Omental fat pad (tissue), 3 donors: ENCODE measurements at regions not wholly inside any gene's neighbourhood (a gene's known extent, or its start where the extent isn't known, plus 50 kb on each side); places are given as distances from the start of the nearest gene placed in this dataset.

Source experiments
- ATAC-seq: fragments of 150-250 bp; one replicate; pipeline ENCODE4 v1.9.1; 2016; ENCODE audit warnings: mild to moderate bottlenecking, moderate library complexity; ENCODE audit not compliant: low FRiP score
- DNase-seq: peaks from one replicate; pipeline ENCODE4 v3.0.0-alpha.2; 2019; ENCODE audit warnings: low spot score
- TF ChIP-seq, protein P1 (sequence below), 3 donors: fragments of 450-650 bp; IDR thresholded peaks; one replicate each; pipeline ENCODE4 v1.5.1; 2016 to 2017; ENCODE audit warnings: antibody characterized with exemption in 3 of 3, mild to moderate bottlenecking in 3 of 3, moderate library complexity in 2 of 3

GRCh38 chr7:69186974-69187373, 411.3 kb upstream of the AUTS2 start:
- TF ChIP-seq, protein P1, sequence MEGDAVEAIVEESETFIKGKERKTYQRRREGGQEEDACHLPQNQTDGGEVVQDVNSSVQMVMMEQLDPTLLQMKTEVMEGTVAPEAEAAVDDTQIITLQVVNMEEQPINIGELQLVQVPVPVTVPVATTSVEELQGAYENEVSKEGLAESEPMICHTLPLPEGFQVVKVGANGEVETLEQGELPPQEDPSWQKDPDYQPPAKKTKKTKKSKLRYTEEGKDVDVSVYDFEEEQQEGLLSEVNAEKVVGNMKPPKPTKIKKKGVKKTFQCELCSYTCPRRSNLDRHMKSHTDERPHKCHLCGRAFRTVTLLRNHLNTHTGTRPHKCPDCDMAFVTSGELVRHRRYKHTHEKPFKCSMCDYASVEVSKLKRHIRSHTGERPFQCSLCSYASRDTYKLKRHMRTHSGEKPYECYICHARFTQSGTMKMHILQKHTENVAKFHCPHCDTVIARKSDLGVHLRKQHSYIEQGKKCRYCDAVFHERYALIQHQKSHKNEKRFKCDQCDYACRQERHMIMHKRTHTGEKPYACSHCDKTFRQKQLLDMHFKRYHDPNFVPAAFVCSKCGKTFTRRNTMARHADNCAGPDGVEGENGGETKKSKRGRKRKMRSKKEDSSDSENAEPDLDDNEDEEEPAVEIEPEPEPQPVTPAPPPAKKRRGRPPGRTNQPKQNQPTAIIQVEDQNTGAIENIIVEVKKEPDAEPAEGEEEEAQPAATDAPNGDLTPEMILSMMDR (IDR thresholded peaks at IDR 0.05): no peak
- no peak for DNase-seq
- ATAC-seq: no peak

DNA sequence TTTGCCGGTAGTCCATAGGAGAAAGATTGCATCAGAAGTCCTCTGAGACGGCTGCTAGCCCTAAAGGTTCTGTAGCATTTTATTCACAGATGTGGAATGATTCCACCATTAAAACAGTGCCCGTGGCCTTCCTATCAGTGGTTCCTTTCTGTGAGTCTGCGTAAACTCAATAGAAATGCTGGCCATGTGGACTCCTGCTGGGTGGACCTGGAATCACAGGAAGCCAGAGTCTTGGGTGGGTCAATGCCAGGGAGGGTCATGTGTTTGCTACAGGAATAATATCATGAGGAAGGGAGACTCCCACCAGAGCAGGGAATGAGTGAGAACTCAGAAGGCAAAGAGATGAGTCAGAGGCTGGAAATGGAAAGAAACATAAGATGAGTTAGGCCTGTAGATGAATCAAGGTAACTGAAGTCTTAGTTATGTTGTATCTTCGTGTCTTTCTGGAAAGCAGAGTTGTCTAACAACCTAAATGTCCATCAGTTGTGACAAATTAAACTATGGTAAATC, 410.4 kb upstream of the AUTS2 start:
- ATAC-seq (no peak), DNase-seq (no peak)
- TF ChIP-seq, protein P1 (IDR thresholded peaks at IDR 0.05): no peak

DNA sequence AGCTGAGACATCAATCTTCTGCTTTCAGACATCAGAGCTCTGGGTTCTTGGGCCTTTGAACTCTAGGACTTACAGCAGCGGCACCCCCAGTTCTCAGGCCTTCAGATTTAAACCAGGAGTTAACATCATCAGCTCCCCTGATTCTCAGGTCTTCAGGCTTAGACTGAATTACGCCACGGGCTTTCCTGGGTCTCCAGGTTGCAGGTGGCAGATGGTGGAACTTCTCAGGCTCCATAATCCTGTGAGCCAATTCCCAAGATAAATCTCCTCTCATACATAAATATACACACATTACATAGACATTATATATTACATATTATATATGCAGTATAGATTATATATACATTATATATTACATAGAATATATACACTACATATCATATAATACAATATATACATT, 408.9 kb upstream of the AUTS2 start:
- ATAC-seq: no peak
- TF ChIP-seq, protein P1 (IDR thresholded peaks at IDR 0.05): no peak
- no peak for DNase-seq

GRCh38 chr7:69190025-69190424, 408.2 kb upstream of the AUTS2 start:
- no peak for DNase-seq
- TF ChIP-seq, protein P1 (IDR thresholded peaks at IDR 0.05): no peak
- ATAC-seq: no peak

- ATAC-seq: no peak
These were observed 407.5 kb upstream of the AUTS2 start for GRCh38 chr7:69190763-69191162.

GRCh38 chr7:69192134-69192533, 406.1 kb upstream of the AUTS2 start:
- DNase-seq: no peak
- no peak for ATAC-seq
- TF ChIP-seq, protein P1 (IDR thresholded peaks at IDR 0.05): no peak

More at GRCh38 chr7:69190763-69191162, 407.5 kb upstream of the AUTS2 start:
- TF ChIP-seq, protein P1 (IDR thresholded peaks at IDR 0.05): no peak
- DNase-seq: no peak

GRCh38 chr7:69193061-69193460, 405.2 kb upstream of the AUTS2 start:
- TF ChIP-seq, protein P1 (IDR thresholded peaks at IDR 0.05): no peak
- no peak for DNase-seq
- ATAC-seq: no peak
